ENCODE measurements at regions not wholly inside any gene's neighbourhood (a gene's known extent, or its start where the extent isn't known, plus 50 kb on each side); places are given as distances from the start of the nearest gene placed in this dataset.

DNA sequence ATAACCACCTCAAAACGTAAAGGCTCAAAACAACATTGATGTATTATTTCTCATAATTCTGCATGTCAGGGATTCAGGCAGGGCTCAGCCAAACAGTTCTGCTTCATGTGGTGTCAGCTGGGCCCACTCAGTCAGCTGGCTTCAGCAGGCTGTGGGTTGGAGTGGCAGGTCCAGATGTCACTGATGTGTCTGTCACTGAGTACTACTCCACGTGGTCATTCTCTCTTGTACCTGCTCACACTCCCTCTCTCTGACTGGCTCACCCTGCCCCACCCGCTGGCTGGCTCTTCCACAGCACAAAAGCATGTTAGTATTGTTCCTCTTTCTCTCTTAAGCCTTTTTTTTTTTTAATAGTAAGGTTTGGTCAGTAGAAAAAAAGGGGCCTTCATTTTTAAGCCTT, 182.4 kb downstream of the DICER1 start:
- TF ChIP-seq, protein P1, sequence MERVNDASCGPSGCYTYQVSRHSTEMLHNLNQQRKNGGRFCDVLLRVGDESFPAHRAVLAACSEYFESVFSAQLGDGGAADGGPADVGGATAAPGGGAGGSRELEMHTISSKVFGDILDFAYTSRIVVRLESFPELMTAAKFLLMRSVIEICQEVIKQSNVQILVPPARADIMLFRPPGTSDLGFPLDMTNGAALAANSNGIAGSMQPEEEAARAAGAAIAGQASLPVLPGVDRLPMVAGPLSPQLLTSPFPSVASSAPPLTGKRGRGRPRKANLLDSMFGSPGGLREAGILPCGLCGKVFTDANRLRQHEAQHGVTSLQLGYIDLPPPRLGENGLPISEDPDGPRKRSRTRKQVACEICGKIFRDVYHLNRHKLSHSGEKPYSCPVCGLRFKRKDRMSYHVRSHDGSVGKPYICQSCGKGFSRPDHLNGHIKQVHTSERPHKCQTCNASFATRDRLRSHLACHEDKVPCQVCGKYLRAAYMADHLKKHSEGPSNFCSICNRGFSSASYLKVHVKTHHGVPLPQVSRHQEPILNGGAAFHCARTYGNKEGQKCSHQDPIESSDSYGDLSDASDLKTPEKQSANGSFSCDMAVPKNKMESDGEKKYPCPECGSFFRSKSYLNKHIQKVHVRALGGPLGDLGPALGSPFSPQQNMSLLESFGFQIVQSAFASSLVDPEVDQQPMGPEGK (CRISPR knock-in tag; IDR thresholded peaks at IDR 0.05; ENCODE audit: borderline replicate concordance) = no peak
- TF ChIP-seq SNAI2 (CRISPR knock-in tag; IDR thresholded peaks at IDR 0.05) (no peak), ESRRG (CRISPR knock-in tag; IDR thresholded peaks at IDR 0.05) (no peak), TOX (CRISPR knock-in tag; IDR thresholded peaks at IDR 0.05; ENCODE audit: borderline replicate concordance) (no peak), PPARA (CRISPR knock-in tag; IDR thresholded peaks at IDR 0.05; ENCODE audit: borderline replicate concordance) (no peak), ZNF8 (CRISPR knock-in tag; IDR thresholded peaks at IDR 0.05) (no peak), TCF4 (CRISPR knock-in tag; IDR thresholded peaks at IDR 0.05; ENCODE audit: borderline replicate concordance) (no peak), ZNF70 (CRISPR knock-in tag; IDR thresholded peaks at IDR 0.05) (no peak), ZNF565 (CRISPR knock-in tag; conservative IDR thresholded peaks at IDR 0.05; ENCODE audit: low read depth) (no peak), ZFP30 (CRISPR knock-in tag; IDR thresholded peaks at IDR 0.05) (no peak), ZFP3 (CRISPR knock-in tag; IDR thresholded peaks at IDR 0.05) (no peak), ARNTL (CRISPR knock-in tag; IDR thresholded peaks at IDR 0.05; ENCODE audit: borderline replicate concordance, low read depth) (no peak), OSR1 (CRISPR knock-in tag; IDR thresholded peaks at IDR 0.05) (no peak), CSDC2 (CRISPR knock-in tag; IDR thresholded peaks at IDR 0.05) (no peak), RARB (CRISPR knock-in tag; IDR thresholded peaks at IDR 0.05) (no peak)
- TF ChIP-seq, protein P2, sequence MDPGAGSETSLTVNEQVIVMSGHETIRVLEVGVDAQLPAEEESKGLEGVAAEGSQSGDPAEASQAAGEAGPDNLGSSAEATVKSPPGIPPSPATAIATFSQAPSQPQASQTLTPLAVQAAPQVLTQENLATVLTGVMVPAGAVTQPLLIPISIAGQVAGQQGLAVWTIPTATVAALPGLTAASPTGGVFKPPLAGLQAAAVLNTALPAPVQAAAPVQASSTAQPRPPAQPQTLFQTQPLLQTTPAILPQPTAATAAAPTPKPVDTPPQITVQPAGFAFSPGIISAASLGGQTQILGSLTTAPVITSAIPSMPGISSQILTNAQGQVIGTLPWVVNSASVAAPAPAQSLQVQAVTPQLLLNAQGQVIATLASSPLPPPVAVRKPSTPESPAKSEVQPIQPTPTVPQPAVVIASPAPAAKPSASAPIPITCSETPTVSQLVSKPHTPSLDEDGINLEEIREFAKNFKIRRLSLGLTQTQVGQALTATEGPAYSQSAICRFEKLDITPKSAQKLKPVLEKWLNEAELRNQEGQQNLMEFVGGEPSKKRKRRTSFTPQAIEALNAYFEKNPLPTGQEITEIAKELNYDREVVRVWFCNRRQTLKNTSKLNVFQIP (CRISPR knock-in tag; IDR thresholded peaks at IDR 0.05; ENCODE audit: borderline replicate concordance, low read depth) = no peak
- TF ChIP-seq, protein P3, sequence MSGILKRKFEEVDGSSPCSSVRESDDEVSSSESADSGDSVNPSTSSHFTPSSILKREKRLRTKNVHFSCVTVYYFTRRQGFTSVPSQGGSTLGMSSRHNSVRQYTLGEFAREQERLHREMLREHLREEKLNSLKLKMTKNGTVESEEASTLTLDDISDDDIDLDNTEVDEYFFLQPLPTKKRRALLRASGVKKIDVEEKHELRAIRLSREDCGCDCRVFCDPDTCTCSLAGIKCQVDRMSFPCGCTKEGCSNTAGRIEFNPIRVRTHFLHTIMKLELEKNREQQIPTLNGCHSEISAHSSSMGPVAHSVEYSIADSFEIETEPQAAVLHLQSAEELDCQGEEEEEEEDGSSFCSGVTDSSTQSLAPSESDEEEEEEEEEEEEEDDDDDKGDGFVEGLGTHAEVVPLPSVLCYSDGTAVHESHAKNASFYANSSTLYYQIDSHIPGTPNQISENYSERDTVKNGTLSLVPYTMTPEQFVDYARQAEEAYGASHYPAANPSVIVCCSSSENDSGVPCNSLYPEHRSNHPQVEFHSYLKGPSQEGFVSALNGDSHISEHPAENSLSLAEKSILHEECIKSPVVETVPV (CRISPR knock-in tag; IDR thresholded peaks at IDR 0.05) = no peak
- TF ChIP-seq, protein P4, sequence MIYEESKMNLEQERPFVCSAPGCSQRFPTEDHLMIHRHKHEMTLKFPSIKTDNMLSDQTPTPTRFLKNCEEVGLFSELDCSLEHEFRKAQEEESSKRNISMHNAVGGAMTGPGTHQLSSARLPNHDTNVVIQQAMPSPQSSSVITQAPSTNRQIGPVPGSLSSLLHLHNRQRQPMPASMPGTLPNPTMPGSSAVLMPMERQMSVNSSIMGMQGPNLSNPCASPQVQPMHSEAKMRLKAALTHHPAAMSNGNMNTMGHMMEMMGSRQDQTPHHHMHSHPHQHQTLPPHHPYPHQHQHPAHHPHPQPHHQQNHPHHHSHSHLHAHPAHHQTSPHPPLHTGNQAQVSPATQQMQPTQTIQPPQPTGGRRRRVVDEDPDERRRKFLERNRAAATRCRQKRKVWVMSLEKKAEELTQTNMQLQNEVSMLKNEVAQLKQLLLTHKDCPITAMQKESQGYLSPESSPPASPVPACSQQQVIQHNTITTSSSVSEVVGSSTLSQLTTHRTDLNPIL (CRISPR knock-in tag; IDR thresholded peaks at IDR 0.05; ENCODE audit: low read depth) = no peak
- TF ChIP-seq, protein P5, sequence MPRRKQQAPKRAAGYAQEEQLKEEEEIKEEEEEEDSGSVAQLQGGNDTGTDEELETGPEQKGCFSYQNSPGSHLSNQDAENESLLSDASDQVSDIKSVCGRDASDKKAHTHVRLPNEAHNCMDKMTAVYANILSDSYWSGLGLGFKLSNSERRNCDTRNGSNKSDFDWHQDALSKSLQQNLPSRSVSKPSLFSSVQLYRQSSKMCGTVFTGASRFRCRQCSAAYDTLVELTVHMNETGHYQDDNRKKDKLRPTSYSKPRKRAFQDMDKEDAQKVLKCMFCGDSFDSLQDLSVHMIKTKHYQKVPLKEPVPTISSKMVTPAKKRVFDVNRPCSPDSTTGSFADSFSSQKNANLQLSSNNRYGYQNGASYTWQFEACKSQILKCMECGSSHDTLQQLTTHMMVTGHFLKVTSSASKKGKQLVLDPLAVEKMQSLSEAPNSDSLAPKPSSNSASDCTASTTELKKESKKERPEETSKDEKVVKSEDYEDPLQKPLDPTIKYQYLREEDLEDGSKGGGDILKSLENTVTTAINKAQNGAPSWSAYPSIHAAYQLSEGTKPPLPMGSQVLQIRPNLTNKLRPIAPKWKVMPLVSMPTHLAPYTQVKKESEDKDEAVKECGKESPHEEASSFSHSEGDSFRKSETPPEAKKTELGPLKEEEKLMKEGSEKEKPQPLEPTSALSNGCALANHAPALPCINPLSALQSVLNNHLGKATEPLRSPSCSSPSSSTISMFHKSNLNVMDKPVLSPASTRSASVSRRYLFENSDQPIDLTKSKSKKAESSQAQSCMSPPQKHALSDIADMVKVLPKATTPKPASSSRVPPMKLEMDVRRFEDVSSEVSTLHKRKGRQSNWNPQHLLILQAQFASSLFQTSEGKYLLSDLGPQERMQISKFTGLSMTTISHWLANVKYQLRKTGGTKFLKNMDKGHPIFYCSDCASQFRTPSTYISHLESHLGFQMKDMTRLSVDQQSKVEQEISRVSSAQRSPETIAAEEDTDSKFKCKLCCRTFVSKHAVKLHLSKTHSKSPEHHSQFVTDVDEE (CRISPR knock-in tag; IDR thresholded peaks at IDR 0.05) = no peak
- no peak for ATAC-seq

DNA sequence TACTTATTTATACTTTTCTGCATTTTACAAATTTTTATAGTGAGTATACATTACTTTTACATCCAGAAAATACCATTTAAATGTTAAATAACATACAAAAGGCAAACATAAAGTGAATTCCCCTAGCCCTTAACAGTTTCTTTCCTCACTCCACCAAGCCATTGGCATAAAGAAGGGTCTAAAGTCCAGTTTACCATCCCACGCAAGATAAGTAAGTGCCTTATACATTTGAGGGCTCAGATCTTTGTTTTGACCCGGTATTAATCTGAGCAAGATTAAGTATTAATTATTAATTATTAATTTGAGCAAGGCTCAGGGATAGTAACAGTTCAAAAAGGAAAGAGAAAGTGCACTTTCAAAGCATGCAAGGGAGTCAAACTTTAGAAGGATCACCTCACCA, 182.9 kb downstream of the DICER1 start:
- TF ChIP-seq PPARA (CRISPR knock-in tag; IDR thresholded peaks at IDR 0.05; ENCODE audit: borderline replicate concordance) (no peak), SNAI2 (CRISPR knock-in tag; IDR thresholded peaks at IDR 0.05) (no peak), ISL1 (CRISPR knock-in tag; IDR thresholded peaks at IDR 0.05) (no peak), TOX (CRISPR knock-in tag; IDR thresholded peaks at IDR 0.05; ENCODE audit: borderline replicate concordance) (no peak)
- TF ChIP-seq, protein P5 (CRISPR knock-in tag; IDR thresholded peaks at IDR 0.05) = no peak
- TF ChIP-seq, protein P3 (CRISPR knock-in tag; IDR thresholded peaks at IDR 0.05) = no peak
- ATAC-seq = no peak
